Heart left ventricle (tissue), 16 donors: ENCODE measurements at regions not wholly inside any gene's neighbourhood (a gene's known extent, or its start where the extent isn't known, plus 50 kb on each side); places are given as distances from the start of the nearest gene placed in this dataset.
"Not testable (repeated sequence)": the region's sequence is repeated elsewhere in the genome, so short reads cannot be mapped to it uniquely, and the experiment has no call there.

ENCODE experiments used
- ATAC-seq, 4 donors: fragments of 200-7000 bp; cut with Tn5 transposase; one replicate each; pipeline ENCODE4 v1.9.1; 2020 to 2022; ENCODE audit warnings: moderate library complexity in 4 of 4, mild to moderate bottlenecking in 3 of 4, moderate number of reproducible peaks in 1 of 4
- DNase-seq, 5 donors: peaks; one replicate each; pipeline ENCODE4 v3.0.0-alpha.2; 2020
- H3K27ac ChIP-seq, 12 donors: fragments of 200-600 bp; sonication (generic) in 4 of 12; one replicate each; pipeline versions ENCODE4 v1.5.0 to v1.8.0; 2016 to 2022; ENCODE audit warnings: mild to moderate bottlenecking in 2 of 12
- H3K27me3 ChIP-seq, 9 donors: fragments of 200-600 bp; sonication (generic) in 2 of 9; one replicate each; pipeline versions ENCODE4 v1.5.1 to v1.8.0; 2016 to 2022; ENCODE audit warnings: mild to moderate bottlenecking in 3 of 9
- H3K36me3 ChIP-seq, 9 donors: fragments of 200-600 bp; sonication (generic) in 2 of 9; one replicate each; pipeline versions ENCODE4 v1.5.0 to v1.8.0; 2018 to 2022; ENCODE audit warnings: mild to moderate bottlenecking in 2 of 9
- H3K4me1 ChIP-seq, 12 donors: fragments of 200-600 bp; sonication (generic) in 4 of 12; one replicate each; pipeline versions ENCODE4 v1.5.0 to v1.8.0; 2016 to 2022; ENCODE audit warnings: mild to moderate bottlenecking in 3 of 12
- H3K4me3 ChIP-seq, 12 donors: fragments of 200-600 bp; sonication (generic) in 4 of 12; one replicate each; pipeline versions ENCODE4 v1.5.0 to v1.8.0; 2017 to 2022; ENCODE audit warnings: mild to moderate bottlenecking in 9 of 12, moderate library complexity in 4 of 12
- H3K9me3 ChIP-seq, 12 donors: fragments of 200-600 bp; sonication (generic) in 4 of 12; one replicate each; pipeline versions ENCODE4 v1.5.0 to v1.8.0; 2016 to 2022; ENCODE audit warnings: mild to moderate bottlenecking in 1 of 12
- POLR2A ChIP-seq, 2 donors: fragments of 450-650 bp; IDR thresholded peaks; one replicate each; pipeline ENCODE4 v1.6.1; 2017; ENCODE audit warnings: antibody characterized with exemption in 2 of 2, mild to moderate bottlenecking in 2 of 2, moderate library complexity in 2 of 2
- WGBS, 4 donors: extraction: QIAGEN DNeasy Blood & Tissue Kit in 2 of 4; methylation state at CpG; one replicate each; pipeline versions ENCODE4 v1.1.5 to v1.1.7; 2013 to 2018; 5-methylcytosine and 5-hydroxymethylcytosine counted together
- intact Hi-C, 10 donors: fragments of 100-400 bp; cut with DNase I; formaldehyde crosslinking; loops; one replicate each; pipeline versions ENCODE4 v1.11.1 to v1.14.2; 2022
- donor health status: ischemic (EF 13 %, LVEDD 7.1; RV severe dilation, severe dysfunction).
- donor health status: healthy with polysubstance abuse.
- donor health status: DM: no; HTN: yes; CAD: no.
- donor health status: DM: no; HTN: no; CAD: no.
- donor health status: ischemic (EF 25% LVEDD 6.9; RV normal size, moderate dysfunction).
- donor health status: ischemic (EF 25% LVEDD 5.7; RV mildly dilated, moderate dysfunction).
- donor health status: healthy.
- donor health status: DM: yes; HTN: yes; CAD: no.
- donor health status: ischemic (EF 35%, LVEDD 5.7; RV mildly dilated, moderate dysfunction).
- donor health status: nonischemic (EF 11% LVEDD 7.7; RV severe dilation, severe dysfunction).
- donor health status: DM: yes; HTN: yes; CAD: no.
- donor health status: PGD.
- donor health status: ischemic (EF 29% LVEDD 5.4; RV normal size, mild dysfunction).
- donor health status: nonischemic (EF 23%, LVEDD 6.1; RV moderate dilation, normal function).

GRCh38 chr10:47711428-47711827 lies 52.0 kb downstream of the SYT15B start:
- H3K9me3 ChIP-seq, H3K27ac ChIP-seq, H3K27me3 ChIP-seq, DNase-seq, ATAC-seq, H3K4me3 ChIP-seq, H3K36me3 ChIP-seq, H3K4me1 ChIP-seq, intact Hi-C loops: not testable (repeated sequence)

GRCh38 chr10:47710443-47710842 lies 52.9 kb downstream of the SYT15B start:
- H3K9me3 ChIP-seq, H3K4me1 ChIP-seq, H3K4me3 ChIP-seq, H3K36me3 ChIP-seq, H3K27me3 ChIP-seq, H3K27ac ChIP-seq, intact Hi-C loops, ATAC-seq, DNase-seq: not testable (repeated sequence)
- WGBS, 4 donors = no CpG with 5 or more reads among the region's 4 CpGs

GRCh38 chr10:47705698-47706414 lies 57.5 kb downstream of the SYT15B start:
- intact Hi-C loops, H3K4me1 ChIP-seq, H3K36me3 ChIP-seq, H3K9me3 ChIP-seq, H3K27me3 ChIP-seq: not testable (repeated sequence)
- Histone ChIP-seq H3K27ac (peak overlapping the region in 11 of 12 donors; percentile 43 to 75 (median 60)), H3K4me3 (peak overlapping the region in 11 of 12 donors; percentile 19 to 64 (median 49))
- TF ChIP-seq POLR2A (IDR thresholded peaks at IDR 0.05) = peak in 1 of 2 donors; percentile 35
- DNase-seq = peak; percentile 76 to 89 (median 85)
- 0 to 2% (median 0%) methylated on average over 6 to 30 of the region's 66 CpGs for WGBS, 4 donors
- ATAC-seq = peak; percentile 95 to 100 (median 100)

- H3K4me3 ChIP-seq, H3K9me3 ChIP-seq, H3K4me1 ChIP-seq, H3K27ac ChIP-seq, H3K36me3 ChIP-seq, intact Hi-C loops, ATAC-seq, DNase-seq, H3K27me3 ChIP-seq: not testable (repeated sequence)
- WGBS, 4 donors = 41 to 62% (median 57%) methylated on average over 1 of the region's 1 CpG
Measured at GRCh38 chr10:47701285-47701684, 62.1 kb downstream of the SYT15B start.

- H3K4me1 ChIP-seq, H3K36me3 ChIP-seq, intact Hi-C loops, H3K4me3 ChIP-seq, ATAC-seq, H3K27ac ChIP-seq, H3K27me3 ChIP-seq, H3K9me3 ChIP-seq, DNase-seq: not testable (repeated sequence)
Measured at GRCh38 chr10:47699854-47700253, 63.5 kb downstream of the SYT15B start.

- intact Hi-C loops = not testable (repeated sequence)
- 50 to 75% (median 61%) methylated on average over 1 of the region's 1 CpG for WGBS, 4 donors
Measured at GRCh38 chr10:47696170-47696569, 67.2 kb downstream of the SYT15B start.

GRCh38 chr10:47695149-47695548 lies 68.2 kb downstream of the SYT15B start:
- DNase-seq, H3K27ac ChIP-seq, H3K4me3 ChIP-seq, H3K9me3 ChIP-seq, H3K4me1 ChIP-seq, H3K36me3 ChIP-seq, ATAC-seq, H3K27me3 ChIP-seq, intact Hi-C loops: not testable (repeated sequence)
- WGBS, 4 donors = 86 to 100% (median 91%) methylated on average over 2 to 3 of the region's 3 CpGs

More at GRCh38 chr10:47696170-47696569, 67.2 kb downstream of the SYT15B start:
- DNase-seq, H3K4me3 ChIP-seq, H3K27ac ChIP-seq, H3K4me1 ChIP-seq, H3K27me3 ChIP-seq, ATAC-seq, H3K36me3 ChIP-seq, H3K9me3 ChIP-seq: not testable (repeated sequence)

- H3K9me3 ChIP-seq, ATAC-seq, H3K36me3 ChIP-seq, H3K27me3 ChIP-seq, DNase-seq, intact Hi-C loops, H3K27ac ChIP-seq, H3K4me3 ChIP-seq, H3K4me1 ChIP-seq: not testable (repeated sequence)
- WGBS, 4 donors = 31 to 40% (median 32%) methylated on average over 2 of the region's 6 CpGs
Measured at GRCh38 chr10:47690304-47690703, 73.1 kb downstream of the SYT15B start.

- H3K4me3 ChIP-seq, H3K27ac ChIP-seq, intact Hi-C loops, H3K9me3 ChIP-seq, ATAC-seq, H3K36me3 ChIP-seq, H3K4me1 ChIP-seq, DNase-seq, H3K27me3 ChIP-seq: not testable (repeated sequence)
- 71% methylated on average over 1 of the region's 3 CpGs; no CpG with 5 or more reads in 3 of the 4 donors for WGBS, 4 donors
Measured at GRCh38 chr10:47683826-47684475, 79.4 kb downstream of the SYT15B start.

- H3K4me3 ChIP-seq, H3K36me3 ChIP-seq, ATAC-seq, intact Hi-C loops, H3K4me1 ChIP-seq, H3K27ac ChIP-seq, DNase-seq, H3K27me3 ChIP-seq, H3K9me3 ChIP-seq: not testable (repeated sequence)
- no CpG with 5 or more reads among the region's 6 CpGs for WGBS, 4 donors
Measured at GRCh38 chr10:47681638-47681990, 81.8 kb downstream of the SYT15B start.

GRCh38 chr10:47680848-47681637 lies 82.3 kb downstream of the SYT15B start:
- H3K27me3 ChIP-seq, H3K27ac ChIP-seq, H3K4me3 ChIP-seq, ATAC-seq, intact Hi-C loops, H3K4me1 ChIP-seq, H3K36me3 ChIP-seq, H3K9me3 ChIP-seq, DNase-seq: not testable (repeated sequence)
- WGBS, 4 donors = 66 to 79% (median 69%) methylated on average over 2 to 4 of the region's 4 CpGs
